Pancreas (tissue), 10 donors: ENCODE measurements at regions not wholly inside any gene's neighbourhood (a gene's known extent, or its start where the extent isn't known, plus 50 kb on each side); places are given as distances from the start of the nearest gene placed in this dataset.

Experiments
- ATAC-seq, 4 donors: fragments of 200-7000 bp; cut with Tn5 transposase; one replicate each; pipeline versions ENCODE4 v1.8.0 to v1.9.1; 2020; ENCODE audit warnings: mild to moderate bottlenecking in 4 of 4, moderate library complexity in 4 of 4
- DNase-seq, 6 donors: peaks; one replicate each; pipeline ENCODE4 v3.0.0-alpha.2; 2020
- FAIRE-seq: peaks from 2 replicates; lab custom pipeline; 2012; peaks lifted over from hg19 to GRCh38; lab: Jason Lieb, UNC
- H3K27ac ChIP-seq, 4 donors: fragments of 200-600 bp; sonication (generic); 1 replicate in 3 of 4; 2 replicates in 1 of 4; pipeline versions ENCODE4 v1.5.0 to v1.8.0; 2020
- H3K27me3 ChIP-seq, 4 donors: fragments of 200-600 bp; one replicate each; pipeline ENCODE4 v1.8.0; 2021
- H3K36me3 ChIP-seq, 3 donors: fragments of 200-600 bp; sonication (generic) in 1 of 3; one replicate each; pipeline versions ENCODE4 v1.5.0 to v1.8.0; 2020 to 2021
- H3K4me1 ChIP-seq, 3 donors: fragments of 200-600 bp; one replicate each; pipeline ENCODE4 v1.8.0; 2021
- H3K4me3 ChIP-seq, 4 donors: fragments of 200-600 bp; sonication (generic) in 2 of 4; one replicate each; pipeline versions ENCODE4 v1.5.0 to v1.8.0; 2020 to 2021
- H3K9me3 ChIP-seq, 4 donors: fragments of 200-600 bp; one replicate each; pipeline ENCODE4 v1.8.0; 2021
- WGBS, 2 donors: extraction: QIAGEN DNeasy Blood & Tissue Kit; methylation state at CpG; one replicate each; pipeline ENCODE4 v1.1.7; 2013; 5-methylcytosine and 5-hydroxymethylcytosine counted together
- intact Hi-C, 3 donors: fragments of 100-400 bp; cut with DNase I; formaldehyde crosslinking; loops; one replicate each; pipeline versions ENCODE4 v1.11.1 to v1.14.2; 2022
- TF ChIP-seq, protein P1 (sequence below), 4 donors: fragments of 200-600 bp; sonication (generic) in 3 of 4; IDR thresholded peaks; one replicate each; pipeline versions ENCODE4 v1.5.0 to v1.8.0; 2021; ENCODE audit warnings: antibody characterized with exemption in 4 of 4
- donor health status: healthy with polysubstance abuse.
- donor health status: DM: no; HTN: no; CAD: no; lungs with moderate emphysema.
- donor health status: DM: no; HTN: no; CAD: no.
- donor health status: control.
- donor health status: control.
- donor health status: Bipolar disorder and iron deficiency.
- donor health status: DM: yes; HTN: yes; CAD: no.
- donor health status: DM: no; HTN: no; CAD: no.
- donor health status: DM: no; HTN: no; CAD: no.
- donor health status: DM: yes; HTN: yes; CAD: no.

- no peak for FAIRE-seq
Measured at GRCh38 chr2:19818543-19818942, 83.2 kb downstream of the TTC32 start.

GRCh38 chr2:19818039-19818438, 83.7 kb downstream of the TTC32 start:
- ATAC-seq (no peak), FAIRE-seq (no peak), DNase-seq (no peak)
- Histone ChIP-seq H3K27me3 (peaks cover 0 to 2% (median 0%) of the 10 kb centered on the region in 4 donors), H3K4me3 (no peak overlapping the region), H3K9me3 (no peaks in the 10 kb centered on the region), H3K36me3 (no peaks in the 10 kb centered on the region), H3K27ac (no peak overlapping the region), H3K4me1 (no peaks in the 10 kb centered on the region)
- TF ChIP-seq, protein P1, sequence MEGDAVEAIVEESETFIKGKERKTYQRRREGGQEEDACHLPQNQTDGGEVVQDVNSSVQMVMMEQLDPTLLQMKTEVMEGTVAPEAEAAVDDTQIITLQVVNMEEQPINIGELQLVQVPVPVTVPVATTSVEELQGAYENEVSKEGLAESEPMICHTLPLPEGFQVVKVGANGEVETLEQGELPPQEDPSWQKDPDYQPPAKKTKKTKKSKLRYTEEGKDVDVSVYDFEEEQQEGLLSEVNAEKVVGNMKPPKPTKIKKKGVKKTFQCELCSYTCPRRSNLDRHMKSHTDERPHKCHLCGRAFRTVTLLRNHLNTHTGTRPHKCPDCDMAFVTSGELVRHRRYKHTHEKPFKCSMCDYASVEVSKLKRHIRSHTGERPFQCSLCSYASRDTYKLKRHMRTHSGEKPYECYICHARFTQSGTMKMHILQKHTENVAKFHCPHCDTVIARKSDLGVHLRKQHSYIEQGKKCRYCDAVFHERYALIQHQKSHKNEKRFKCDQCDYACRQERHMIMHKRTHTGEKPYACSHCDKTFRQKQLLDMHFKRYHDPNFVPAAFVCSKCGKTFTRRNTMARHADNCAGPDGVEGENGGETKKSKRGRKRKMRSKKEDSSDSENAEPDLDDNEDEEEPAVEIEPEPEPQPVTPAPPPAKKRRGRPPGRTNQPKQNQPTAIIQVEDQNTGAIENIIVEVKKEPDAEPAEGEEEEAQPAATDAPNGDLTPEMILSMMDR (IDR thresholded peaks at IDR 0.05), result no peak
- intact Hi-C loops, result no loop called here
- WGBS, 2 donors, result 87 to 91% methylated on average over 3 of the region's 3 CpGs

More at GRCh38 chr2:19818543-19818942, 83.2 kb downstream of the TTC32 start:
- WGBS, 2 donors, result 84 to 87% methylated on average over 3 of the region's 3 CpGs
- H3K4me3 ChIP-seq, result no peak overlapping the region
- intact Hi-C loops, result no loop called here
- H3K27ac ChIP-seq, result no peak overlapping the region
- ATAC-seq (no peak), DNase-seq (no peak)
- peaks cover 0 to 2% (median 0%) of the 10 kb centered on the region in 4 donors for H3K27me3 ChIP-seq
- no peaks in the 10 kb centered on the region for H3K9me3 ChIP-seq
- no peaks in the 10 kb centered on the region for H3K36me3 ChIP-seq
- TF ChIP-seq, protein P1 (IDR thresholded peaks at IDR 0.05), result no peak
- no peaks in the 10 kb centered on the region for H3K4me1 ChIP-seq

GRCh38 chr2:19815746-19816145, 86.0 kb downstream of the TTC32 start:
- no peaks in the 10 kb centered on the region for H3K4me1 ChIP-seq
- WGBS, 2 donors, result 47 to 50% methylated on average over 1 of the region's 1 CpG
- TF ChIP-seq, protein P1 (IDR thresholded peaks at IDR 0.05), result no peak

GRCh38 chr2:19812166-19812565, 89.6 kb downstream of the TTC32 start:
- H3K9me3 ChIP-seq, result no peaks in the 10 kb centered on the region
- FAIRE-seq (no peak), DNase-seq (no peak), ATAC-seq (no peak)
- H3K27ac ChIP-seq, result no peak overlapping the region
- H3K36me3 ChIP-seq, result no peaks in the 10 kb centered on the region
- no peak overlapping the region for H3K4me3 ChIP-seq
- 76 to 85% methylated on average over 5 of the region's 5 CpGs for WGBS, 2 donors
- no peaks in the 10 kb centered on the region for H3K27me3 ChIP-seq
- TF ChIP-seq, protein P1 (IDR thresholded peaks at IDR 0.05), result no peak
- H3K4me1 ChIP-seq, result no peaks in the 10 kb centered on the region
- intact Hi-C loops, result no loop called here

More at GRCh38 chr2:19815746-19816145, 86.0 kb downstream of the TTC32 start:
- DNase-seq (no peak), ATAC-seq (no peak), FAIRE-seq (no peak)
- H3K27me3 ChIP-seq, result no peaks in the 10 kb centered on the region
- H3K4me3 ChIP-seq, result no peak overlapping the region
- H3K9me3 ChIP-seq, result no peaks in the 10 kb centered on the region
- no peaks in the 10 kb centered on the region for H3K36me3 ChIP-seq
- H3K27ac ChIP-seq, result no peak overlapping the region
- intact Hi-C loops, result no loop called here

DNA sequence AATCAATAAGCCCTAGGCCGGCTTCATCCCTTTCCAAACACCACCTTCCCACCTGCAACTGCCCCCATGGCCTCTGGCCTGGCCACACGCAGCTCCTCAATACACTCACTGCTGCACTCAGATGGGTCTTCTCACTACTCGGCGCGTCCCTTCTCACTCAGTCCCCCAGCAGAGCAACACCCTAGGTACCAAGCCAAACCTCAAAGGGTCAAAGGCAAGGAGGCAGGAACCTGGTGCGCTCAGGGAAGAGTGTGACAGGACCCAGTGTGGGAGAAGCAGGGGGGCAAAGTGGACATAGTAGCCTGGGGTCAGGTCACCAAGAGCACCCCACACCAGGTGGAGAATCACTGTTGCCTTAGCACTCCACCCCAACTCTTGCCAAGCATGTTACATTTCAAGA, 90.6 kb downstream of the TTC32 start:
- WGBS, 2 donors, result 91 to 94% methylated on average over 6 of the region's 6 CpGs
- FAIRE-seq, result no peak
- no peaks in the 10 kb centered on the region for H3K27me3 ChIP-seq

More for the DNA sequence above, 90.6 kb downstream of the TTC32 start:
- intact Hi-C loops, result no loop called here
- TF ChIP-seq, protein P1 (IDR thresholded peaks at IDR 0.05), result no peak
- no peaks in the 10 kb centered on the region for H3K9me3 ChIP-seq
- DNase-seq, result no peak
- no peak overlapping the region for H3K4me3 ChIP-seq
- no peak overlapping the region for H3K27ac ChIP-seq
- no peaks in the 10 kb centered on the region for H3K36me3 ChIP-seq
- ATAC-seq, result no peak
- no peaks in the 10 kb centered on the region for H3K4me1 ChIP-seq
